GM23338 (cell line): ENCODE measurements at regions not wholly inside any gene's neighbourhood (a gene's known extent, or its start where the extent isn't known, plus 50 kb on each side); places are given as distances from the start of the nearest gene placed in this dataset.

Experiments
- ATAC-seq: fragments of 200-7000 bp; cut with Tn5 transposase; 3 replicates; pipeline ENCODE4 v1.9.1; 2020
- DNase-seq: peaks from one replicate; pipeline ENCODE4 v3.0.0-alpha.2; 2015; ENCODE audit warnings: low spot score
- H2AFZ ChIP-seq: fragments of 200-600 bp; sonication (generic); 2 replicates; pipeline ENCODE4 v1.8.0; 2016; ENCODE audit warnings: antibody characterized with exemption, mild to moderate bottlenecking, moderate library complexity
- H3F3A ChIP-seq: fragments of 200-600 bp; sonication (generic); replicated peaks from 2 replicates; pipeline ENCODE4 v1.8.0; 2017; ENCODE audit warnings: antibody characterized with exemption, mixed run types, low read depth
- H3K27ac ChIP-seq: fragments of 200-600 bp; sonication (generic); 2 replicates; pipeline ENCODE4 v1.6.1; 2016; ENCODE audit warnings: low read depth
- H3K27me3 ChIP-seq: fragments of 200-600 bp; sonication (generic); 2 replicates; pipeline ENCODE4 v1.8.0; 2016; ENCODE audit warnings: mild to moderate bottlenecking, mixed run types, moderate library complexity; ENCODE audit not compliant: insufficient read depth
- H3K36me3 ChIP-seq: fragments of 200-600 bp; sonication (generic); 2 replicates; pipeline ENCODE4 v1.8.0; 2016; ENCODE audit warnings: mild to moderate bottlenecking; ENCODE audit not compliant: insufficient read depth
- H3K4me1 ChIP-seq: fragments of 200-600 bp; sonication (generic); 2 replicates; pipeline ENCODE4 v1.8.0; 2016; ENCODE audit warnings: mild to moderate bottlenecking, moderate library complexity; ENCODE audit not compliant: insufficient read depth
- H3K4me2 ChIP-seq: fragments of 200-600 bp; sonication (generic); 2 replicates; pipeline ENCODE4 v1.7.1; 2017; ENCODE audit warnings: mixed run types
- H3K4me3 ChIP-seq: fragments of 200-600 bp; sonication (generic); 2 replicates; pipeline ENCODE4 v1.6.1; 2016; ENCODE audit warnings: mixed run types
- H3K79me2 ChIP-seq: fragments of 200-600 bp; sonication (generic); replicated peaks from 2 replicates; pipeline ENCODE4 v1.8.0; 2017; ENCODE audit warnings: mild to moderate bottlenecking; ENCODE audit not compliant: insufficient read depth
- H3K9me2 ChIP-seq: fragments of 200-600 bp; sonication (generic); 2 replicates; pipeline ENCODE4 v1.8.0; 2017; ENCODE audit not compliant: insufficient read depth
- H4K20me1 ChIP-seq: fragments of 200-600 bp; sonication (generic); replicated peaks from 2 replicates; pipeline ENCODE4 v1.8.0; 2017; ENCODE audit warnings: mild to moderate bottlenecking; ENCODE audit not compliant: insufficient read depth
- H3K27ac Mint-ChIP-seq: 2 replicates; pipeline ENCODE4 v1.8.0; 2020; ENCODE audit warnings: inconsistent platforms, mild to moderate bottlenecking, moderate library complexity, mixed read lengths
- H3K27me3 Mint-ChIP-seq: 3 replicates; pipeline ENCODE4 v1.8.0; 2022; ENCODE audit warnings: low read depth, mild to moderate bottlenecking, moderate library complexity, mixed read lengths, inconsistent platforms; ENCODE audit not compliant: insufficient read depth, poor library complexity
- H3K36me3 Mint-ChIP-seq: 3 replicates; pipeline ENCODE4 v1.8.0; 2021; ENCODE audit warnings: low read depth, mild to moderate bottlenecking, inconsistent platforms, moderate library complexity, mixed read lengths
- H3K4me1 Mint-ChIP-seq: 3 replicates; pipeline ENCODE4 v1.8.0; 2020; ENCODE audit warnings: mild to moderate bottlenecking, inconsistent platforms, mixed read lengths
- H3K4me3 Mint-ChIP-seq: 3 replicates; pipeline ENCODE4 v1.8.0; 2021; ENCODE audit warnings: moderate library complexity, mild to moderate bottlenecking, inconsistent platforms, mixed read lengths
- H3K9me3 Mint-ChIP-seq: 3 replicates; pipeline ENCODE4 v1.8.0; 2020; ENCODE audit warnings: moderate library complexity, mild to moderate bottlenecking, inconsistent platforms, mixed read lengths
- CREB1 ChIP-seq: fragments of 250-450 bp; sonication (Bioruptor Pico); IDR thresholded peaks from 2 replicates; pipeline ENCODE4 v1.5.0; 2020; ENCODE audit warnings: low read depth, mild to moderate bottlenecking, moderate library complexity
- EZH2 ChIP-seq: fragments of 200-600 bp; sonication (generic); IDR thresholded peaks from one replicate; pipeline ENCODE4 v1.8.0; 2017; ENCODE audit warnings: antibody characterized with exemption, mild to moderate bottlenecking, low read depth; ENCODE audit not compliant: unreplicated experiment
- EZH2phosphoT487 ChIP-seq: fragments of 200-600 bp; sonication (generic); IDR thresholded peaks from one replicate; pipeline ENCODE4 v1.8.1; 2018; ENCODE audit warnings: antibody characterized with exemption; ENCODE audit not compliant: unreplicated experiment
- JUNB ChIP-seq: IDR thresholded peaks from one replicate; pipeline ENCODE4 v1.6.1; 2016; ENCODE audit warnings: antibody characterized with exemption; ENCODE audit not compliant: unreplicated experiment
- NANOG ChIP-seq: IDR thresholded peaks from 2 replicates; pipeline ENCODE4 v1.6.1; 2016; ENCODE audit warnings: antibody characterized with exemption, borderline replicate concordance
- POLR2AphosphoS5 ChIP-seq: IDR thresholded peaks from 2 replicates; pipeline ENCODE4 v1.6.1; 2016; ENCODE audit warnings: antibody characterized with exemption, low read depth
- STAT1 ChIP-seq: IDR thresholded peaks from one replicate; pipeline ENCODE4 v1.6.1; 2016; ENCODE audit warnings: antibody characterized with exemption; ENCODE audit not compliant: unreplicated experiment
- ZNF114 ChIP-seq: fragments of 250-450 bp; sonication (Bioruptor Pico); IDR thresholded peaks from 2 replicates; pipeline ENCODE4 v1.5.0; 2020; ENCODE audit warnings: mild to moderate bottlenecking, moderate library complexity
- ZNF331 ChIP-seq: fragments of 250-450 bp; sonication (Bioruptor Pico); IDR thresholded peaks from 2 replicates; pipeline ENCODE4 v1.5.0; 2020; ENCODE audit warnings: low read depth, mild to moderate bottlenecking, moderate library complexity
- TF ChIP-seq, protein P1 (sequence below), 2 experiments: fragments of 200-600 bp in 1 of 2; sonication (generic) in 1 of 2; conservative IDR thresholded peaks; 2 replicates each; pipeline versions ENCODE4 v1.5.1 to v1.6.1; 2016 to 2017; ENCODE audit warnings: antibody characterized with exemption in 2 of 2, low read depth in 2 of 2, mild to moderate bottlenecking in 2 of 2, moderate library complexity in 1 of 2
- TF ChIP-seq, protein P2 (sequence below): IDR thresholded peaks from one replicate; pipeline ENCODE4 v1.6.1; 2018; ENCODE audit warnings: antibody characterized with exemption; ENCODE audit not compliant: unreplicated experiment
- TF ChIP-seq, protein P3 (sequence below): IDR thresholded peaks from 2 replicates; pipeline ENCODE4 v1.6.1; 2016; ENCODE audit warnings: antibody characterized with exemption
- TF ChIP-seq, protein P4 (sequence below): fragments of 250-450 bp; sonication (Bioruptor Pico); IDR thresholded peaks from 2 replicates; pipeline ENCODE4 v1.5.0; 2020; ENCODE audit warnings: mild to moderate bottlenecking, moderate library complexity

DNA sequence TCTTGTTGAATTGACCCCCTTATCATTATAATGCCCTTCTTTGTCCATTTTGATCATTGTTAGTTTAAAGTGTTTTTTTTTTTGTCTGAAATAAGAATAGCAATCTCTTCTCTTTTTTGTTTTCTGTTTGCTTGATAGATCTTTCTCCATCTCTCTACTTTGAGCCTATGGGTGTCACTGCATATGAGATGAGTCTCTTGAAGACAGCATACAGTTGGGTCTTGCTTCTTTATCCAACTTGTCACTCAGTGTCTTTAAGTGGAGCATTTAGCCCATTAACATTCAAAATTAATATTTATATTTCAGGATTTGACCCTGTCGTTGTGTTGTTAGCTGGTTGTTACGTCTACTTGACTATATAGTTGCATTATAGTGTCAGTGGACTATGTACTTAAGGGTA is 135.4 kb downstream of the HMHB1 start:
- Mint-ChIP-seq H3K4me1 (no peaks in the 10 kb centered on the region), H3K9me3 (peaks cover 20% of the 10 kb centered on the region; the same call in 2 of the 3 replicates), H3K4me3 (no peak overlapping the region), H3K27me3 (peaks cover 2% of the 10 kb centered on the region), H3K27ac (no peak overlapping the region), H3K36me3 (peaks cover 3% of the 10 kb centered on the region; the same call in 1 of the 3 replicates)
- ATAC-seq, result no peak
- Histone ChIP-seq H3F3A (no peaks in the 10 kb centered on the region), H3K9me2 (0 out of 2 replicates have a peak, but pooled peaks cover 11% of the 10 kb centered on the region), H3K4me3 (no peak overlapping the region), H4K20me1 (no peaks in the 10 kb centered on the region), H3K79me2 (no peaks in the 10 kb centered on the region), H3K36me3 (no peaks in the 10 kb centered on the region), H3K27ac (no peak overlapping the region), H3K4me1 (no peaks in the 10 kb centered on the region), H2AFZ (no peak overlapping the region), H3K4me2 (no peak overlapping the region), H3K27me3 (no peaks in the 10 kb centered on the region)
- TF ChIP-seq ZNF331 (CRISPR knock-in tag) (no peak), JUNB (no peak), EZH2 (no peak), STAT1 (no peak), CREB1 (CRISPR knock-in tag) (no peak), NANOG (no peak), POLR2AphosphoS5 (no peak), ZNF114 (no peak), EZH2phosphoT487 (no peak)
- TF ChIP-seq, protein P1, sequence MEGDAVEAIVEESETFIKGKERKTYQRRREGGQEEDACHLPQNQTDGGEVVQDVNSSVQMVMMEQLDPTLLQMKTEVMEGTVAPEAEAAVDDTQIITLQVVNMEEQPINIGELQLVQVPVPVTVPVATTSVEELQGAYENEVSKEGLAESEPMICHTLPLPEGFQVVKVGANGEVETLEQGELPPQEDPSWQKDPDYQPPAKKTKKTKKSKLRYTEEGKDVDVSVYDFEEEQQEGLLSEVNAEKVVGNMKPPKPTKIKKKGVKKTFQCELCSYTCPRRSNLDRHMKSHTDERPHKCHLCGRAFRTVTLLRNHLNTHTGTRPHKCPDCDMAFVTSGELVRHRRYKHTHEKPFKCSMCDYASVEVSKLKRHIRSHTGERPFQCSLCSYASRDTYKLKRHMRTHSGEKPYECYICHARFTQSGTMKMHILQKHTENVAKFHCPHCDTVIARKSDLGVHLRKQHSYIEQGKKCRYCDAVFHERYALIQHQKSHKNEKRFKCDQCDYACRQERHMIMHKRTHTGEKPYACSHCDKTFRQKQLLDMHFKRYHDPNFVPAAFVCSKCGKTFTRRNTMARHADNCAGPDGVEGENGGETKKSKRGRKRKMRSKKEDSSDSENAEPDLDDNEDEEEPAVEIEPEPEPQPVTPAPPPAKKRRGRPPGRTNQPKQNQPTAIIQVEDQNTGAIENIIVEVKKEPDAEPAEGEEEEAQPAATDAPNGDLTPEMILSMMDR (conservative IDR thresholded peaks at IDR 0.05; ENCODE audit: low read depth in 2 of 2), result no peak
- TF ChIP-seq, protein P2, sequence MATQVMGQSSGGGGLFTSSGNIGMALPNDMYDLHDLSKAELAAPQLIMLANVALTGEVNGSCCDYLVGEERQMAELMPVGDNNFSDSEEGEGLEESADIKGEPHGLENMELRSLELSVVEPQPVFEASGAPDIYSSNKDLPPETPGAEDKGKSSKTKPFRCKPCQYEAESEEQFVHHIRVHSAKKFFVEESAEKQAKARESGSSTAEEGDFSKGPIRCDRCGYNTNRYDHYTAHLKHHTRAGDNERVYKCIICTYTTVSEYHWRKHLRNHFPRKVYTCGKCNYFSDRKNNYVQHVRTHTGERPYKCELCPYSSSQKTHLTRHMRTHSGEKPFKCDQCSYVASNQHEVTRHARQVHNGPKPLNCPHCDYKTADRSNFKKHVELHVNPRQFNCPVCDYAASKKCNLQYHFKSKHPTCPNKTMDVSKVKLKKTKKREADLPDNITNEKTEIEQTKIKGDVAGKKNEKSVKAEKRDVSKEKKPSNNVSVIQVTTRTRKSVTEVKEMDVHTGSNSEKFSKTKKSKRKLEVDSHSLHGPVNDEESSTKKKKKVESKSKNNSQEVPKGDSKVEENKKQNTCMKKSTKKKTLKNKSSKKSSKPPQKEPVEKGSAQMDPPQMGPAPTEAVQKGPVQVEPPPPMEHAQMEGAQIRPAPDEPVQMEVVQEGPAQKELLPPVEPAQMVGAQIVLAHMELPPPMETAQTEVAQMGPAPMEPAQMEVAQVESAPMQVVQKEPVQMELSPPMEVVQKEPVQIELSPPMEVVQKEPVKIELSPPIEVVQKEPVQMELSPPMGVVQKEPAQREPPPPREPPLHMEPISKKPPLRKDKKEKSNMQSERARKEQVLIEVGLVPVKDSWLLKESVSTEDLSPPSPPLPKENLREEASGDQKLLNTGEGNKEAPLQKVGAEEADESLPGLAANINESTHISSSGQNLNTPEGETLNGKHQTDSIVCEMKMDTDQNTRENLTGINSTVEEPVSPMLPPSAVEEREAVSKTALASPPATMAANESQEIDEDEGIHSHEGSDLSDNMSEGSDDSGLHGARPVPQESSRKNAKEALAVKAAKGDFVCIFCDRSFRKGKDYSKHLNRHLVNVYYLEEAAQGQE, result no peak
- TF ChIP-seq, protein P3, sequence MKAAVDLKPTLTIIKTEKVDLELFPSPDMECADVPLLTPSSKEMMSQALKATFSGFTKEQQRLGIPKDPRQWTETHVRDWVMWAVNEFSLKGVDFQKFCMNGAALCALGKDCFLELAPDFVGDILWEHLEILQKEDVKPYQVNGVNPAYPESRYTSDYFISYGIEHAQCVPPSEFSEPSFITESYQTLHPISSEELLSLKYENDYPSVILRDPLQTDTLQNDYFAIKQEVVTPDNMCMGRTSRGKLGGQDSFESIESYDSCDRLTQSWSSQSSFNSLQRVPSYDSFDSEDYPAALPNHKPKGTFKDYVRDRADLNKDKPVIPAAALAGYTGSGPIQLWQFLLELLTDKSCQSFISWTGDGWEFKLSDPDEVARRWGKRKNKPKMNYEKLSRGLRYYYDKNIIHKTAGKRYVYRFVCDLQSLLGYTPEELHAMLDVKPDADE, result no peak
- TF ChIP-seq, protein P4, sequence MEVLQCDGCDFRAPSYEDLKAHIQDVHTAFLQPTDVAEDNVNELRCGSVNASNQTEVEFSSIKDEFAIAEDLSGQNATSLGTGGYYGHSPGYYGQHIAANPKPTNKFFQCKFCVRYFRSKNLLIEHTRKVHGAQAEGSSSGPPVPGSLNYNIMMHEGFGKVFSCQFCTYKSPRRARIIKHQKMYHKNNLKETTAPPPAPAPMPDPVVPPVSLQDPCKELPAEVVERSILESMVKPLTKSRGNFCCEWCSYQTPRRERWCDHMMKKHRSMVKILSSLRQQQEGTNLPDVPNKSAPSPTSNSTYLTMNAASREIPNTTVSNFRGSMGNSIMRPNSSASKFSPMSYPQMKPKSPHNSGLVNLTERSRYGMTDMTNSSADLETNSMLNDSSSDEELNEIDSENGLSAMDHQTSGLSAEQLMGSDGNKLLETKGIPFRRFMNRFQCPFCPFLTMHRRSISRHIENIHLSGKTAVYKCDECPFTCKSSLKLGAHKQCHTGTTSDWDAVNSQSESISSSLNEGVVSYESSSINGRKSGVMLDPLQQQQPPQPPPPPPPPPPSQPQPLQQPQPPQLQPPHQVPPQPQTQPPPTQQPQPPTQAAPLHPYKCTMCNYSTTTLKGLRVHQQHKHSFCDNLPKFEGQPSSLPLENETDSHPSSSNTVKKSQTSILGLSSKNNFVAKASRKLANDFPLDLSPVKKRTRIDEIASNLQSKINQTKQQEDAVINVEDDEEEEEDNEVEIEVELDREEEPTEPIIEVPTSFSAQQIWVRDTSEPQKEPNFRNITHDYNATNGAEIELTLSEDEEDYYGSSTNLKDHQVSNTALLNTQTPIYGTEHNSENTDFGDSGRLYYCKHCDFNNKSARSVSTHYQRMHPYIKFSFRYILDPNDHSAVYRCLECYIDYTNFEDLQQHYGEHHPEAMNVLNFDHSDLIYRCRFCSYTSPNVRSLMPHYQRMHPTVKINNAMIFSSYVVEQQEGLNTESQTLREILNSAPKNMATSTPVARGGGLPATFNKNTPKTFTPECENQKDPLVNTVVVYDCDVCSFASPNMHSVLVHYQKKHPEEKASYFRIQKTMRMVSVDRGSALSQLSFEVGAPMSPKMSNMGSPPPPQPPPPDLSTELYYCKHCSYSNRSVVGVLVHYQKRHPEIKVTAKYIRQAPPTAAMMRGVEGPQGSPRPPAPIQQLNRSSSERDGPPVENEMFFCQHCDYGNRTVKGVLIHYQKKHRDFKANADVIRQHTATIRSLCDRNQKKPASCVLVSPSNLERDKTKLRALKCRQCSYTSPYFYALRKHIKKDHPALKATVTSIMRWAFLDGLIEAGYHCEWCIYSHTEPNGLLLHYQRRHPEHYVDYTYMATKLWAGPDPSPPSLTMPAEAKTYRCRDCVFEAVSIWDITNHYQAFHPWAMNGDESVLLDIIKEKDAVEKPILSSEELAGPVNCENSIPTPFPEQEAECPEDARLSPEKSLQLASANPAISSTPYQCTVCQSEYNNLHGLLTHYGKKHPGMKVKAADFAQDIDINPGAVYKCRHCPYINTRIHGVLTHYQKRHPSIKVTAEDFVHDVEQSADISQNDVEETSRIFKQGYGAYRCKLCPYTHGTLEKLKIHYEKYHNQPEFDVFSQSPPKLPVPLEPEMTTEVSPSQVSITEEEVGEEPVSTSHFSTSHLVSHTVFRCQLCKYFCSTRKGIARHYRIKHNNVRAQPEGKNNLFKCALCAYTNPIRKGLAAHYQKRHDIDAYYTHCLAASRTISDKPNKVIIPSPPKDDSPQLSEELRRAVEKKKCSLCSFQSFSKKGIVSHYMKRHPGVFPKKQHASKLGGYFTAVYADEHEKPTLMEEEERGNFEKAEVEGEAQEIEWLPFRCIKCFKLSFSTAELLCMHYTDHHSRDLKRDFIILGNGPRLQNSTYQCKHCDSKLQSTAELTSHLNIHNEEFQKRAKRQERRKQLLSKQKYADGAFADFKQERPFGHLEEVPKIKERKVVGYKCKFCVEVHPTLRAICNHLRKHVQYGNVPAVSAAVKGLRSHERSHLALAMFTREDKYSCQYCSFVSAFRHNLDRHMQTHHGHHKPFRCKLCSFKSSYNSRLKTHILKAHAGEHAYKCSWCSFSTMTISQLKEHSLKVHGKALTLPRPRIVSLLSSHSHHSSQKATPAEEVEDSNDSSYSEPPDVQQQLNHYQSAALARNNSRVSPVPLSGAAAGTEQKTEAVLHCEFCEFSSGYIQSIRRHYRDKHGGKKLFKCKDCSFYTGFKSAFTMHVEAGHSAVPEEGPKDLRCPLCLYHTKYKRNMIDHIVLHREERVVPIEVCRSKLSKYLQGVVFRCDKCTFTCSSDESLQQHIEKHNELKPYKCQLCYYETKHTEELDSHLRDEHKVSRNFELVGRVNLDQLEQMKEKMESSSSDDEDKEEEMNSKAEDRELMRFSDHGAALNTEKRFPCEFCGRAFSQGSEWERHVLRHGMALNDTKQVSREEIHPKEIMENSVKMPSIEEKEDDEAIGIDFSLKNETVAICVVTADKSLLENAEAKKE, result no peak
- DNase-seq, result no peak
